ENCODE measurements at regions not wholly inside any gene's neighbourhood (a gene's known extent, or its start where the extent isn't known, plus 50 kb on each side); places are given as distances from the start of the nearest gene placed in this dataset.

DNA sequence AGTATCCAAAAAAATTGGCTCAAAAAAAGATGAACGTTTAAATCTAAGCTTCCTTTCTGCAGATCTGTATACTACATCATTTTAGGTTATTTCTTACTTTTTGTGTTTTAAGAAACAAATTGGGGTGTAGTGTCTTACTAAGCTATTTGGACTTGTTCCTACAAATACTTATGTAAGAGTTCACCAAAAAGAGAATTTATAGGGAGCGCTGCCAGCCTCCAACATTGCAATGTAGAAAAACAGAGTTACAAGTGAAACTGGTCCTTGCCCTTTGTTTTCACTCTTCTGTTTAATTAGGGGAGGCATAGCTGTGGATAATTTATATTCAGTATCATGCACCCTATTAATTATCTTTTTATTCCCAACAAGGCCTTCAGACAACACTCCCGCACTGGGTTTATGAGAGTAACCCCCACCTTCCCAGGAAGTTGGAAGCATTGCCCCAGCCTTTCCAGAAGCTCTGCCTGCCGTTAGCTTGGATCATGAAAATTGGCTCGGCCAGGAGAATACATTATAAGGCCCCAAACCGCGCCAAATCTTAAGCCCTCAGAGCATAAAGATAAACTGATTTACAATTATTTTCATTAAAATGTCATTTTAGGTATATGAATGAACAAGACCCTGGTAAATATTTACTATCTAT lies 261.8 kb upstream of the KLF6 start:
- WGBS, 2 donors = 68 to 80% methylated on average over 7 of the region's 7 CpGs
- no peaks in the 10 kb centered on the region for H3K27me3 ChIP-seq
- no peaks in the 10 kb centered on the region for H3K36me3 ChIP-seq
- ATAC-seq (no peak), FAIRE-seq (no peak), DNase-seq (no peak)
- H3K27ac ChIP-seq = no peak overlapping the region
- H3K4me3 ChIP-seq = no peak overlapping the region
- H3K4me1 ChIP-seq = no peaks in the 10 kb centered on the region
- intact Hi-C loops (cut with DNase I) = no loop called here
- no peaks in the 10 kb centered on the region for H3K9me3 ChIP-seq
- TF ChIP-seq, protein P1, sequence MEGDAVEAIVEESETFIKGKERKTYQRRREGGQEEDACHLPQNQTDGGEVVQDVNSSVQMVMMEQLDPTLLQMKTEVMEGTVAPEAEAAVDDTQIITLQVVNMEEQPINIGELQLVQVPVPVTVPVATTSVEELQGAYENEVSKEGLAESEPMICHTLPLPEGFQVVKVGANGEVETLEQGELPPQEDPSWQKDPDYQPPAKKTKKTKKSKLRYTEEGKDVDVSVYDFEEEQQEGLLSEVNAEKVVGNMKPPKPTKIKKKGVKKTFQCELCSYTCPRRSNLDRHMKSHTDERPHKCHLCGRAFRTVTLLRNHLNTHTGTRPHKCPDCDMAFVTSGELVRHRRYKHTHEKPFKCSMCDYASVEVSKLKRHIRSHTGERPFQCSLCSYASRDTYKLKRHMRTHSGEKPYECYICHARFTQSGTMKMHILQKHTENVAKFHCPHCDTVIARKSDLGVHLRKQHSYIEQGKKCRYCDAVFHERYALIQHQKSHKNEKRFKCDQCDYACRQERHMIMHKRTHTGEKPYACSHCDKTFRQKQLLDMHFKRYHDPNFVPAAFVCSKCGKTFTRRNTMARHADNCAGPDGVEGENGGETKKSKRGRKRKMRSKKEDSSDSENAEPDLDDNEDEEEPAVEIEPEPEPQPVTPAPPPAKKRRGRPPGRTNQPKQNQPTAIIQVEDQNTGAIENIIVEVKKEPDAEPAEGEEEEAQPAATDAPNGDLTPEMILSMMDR (IDR thresholded peaks at IDR 0.05) = no peak

DNA sequence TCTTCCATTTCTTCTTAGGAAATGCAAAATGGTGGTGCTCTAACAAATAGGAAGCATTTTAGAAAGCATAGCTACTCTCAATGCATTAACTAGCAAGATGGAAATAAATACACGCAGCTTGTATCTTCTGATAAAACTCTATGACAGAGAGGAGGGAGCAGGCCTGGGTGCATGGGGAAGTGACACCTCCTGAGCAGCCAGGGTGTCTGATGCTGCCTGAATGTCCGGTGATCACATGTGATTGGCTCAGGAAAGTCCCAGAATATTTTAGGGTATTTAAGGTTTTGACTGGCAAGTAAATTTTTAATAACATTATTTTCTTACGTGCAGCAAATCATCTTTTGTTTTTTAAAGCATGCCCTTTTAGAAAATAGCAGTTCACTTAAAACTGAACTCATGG lies 261.0 kb upstream of the KLF6 start:
- Histone ChIP-seq H3K4me3 (no peak overlapping the region), H3K36me3 (no peaks in the 10 kb centered on the region), H3K27me3 (no peaks in the 10 kb centered on the region), H3K4me1 (no peaks in the 10 kb centered on the region), H3K27ac (no peak overlapping the region), H3K9me3 (no peaks in the 10 kb centered on the region)
- TF ChIP-seq, protein P1 (IDR thresholded peaks at IDR 0.05) = no peak
- FAIRE-seq (no peak), DNase-seq (no peak), ATAC-seq (no peak)
- 70 to 87% methylated on average over 3 of the region's 3 CpGs for WGBS, 2 donors
- intact Hi-C loops (cut with DNase I) = no loop called here

DNA sequence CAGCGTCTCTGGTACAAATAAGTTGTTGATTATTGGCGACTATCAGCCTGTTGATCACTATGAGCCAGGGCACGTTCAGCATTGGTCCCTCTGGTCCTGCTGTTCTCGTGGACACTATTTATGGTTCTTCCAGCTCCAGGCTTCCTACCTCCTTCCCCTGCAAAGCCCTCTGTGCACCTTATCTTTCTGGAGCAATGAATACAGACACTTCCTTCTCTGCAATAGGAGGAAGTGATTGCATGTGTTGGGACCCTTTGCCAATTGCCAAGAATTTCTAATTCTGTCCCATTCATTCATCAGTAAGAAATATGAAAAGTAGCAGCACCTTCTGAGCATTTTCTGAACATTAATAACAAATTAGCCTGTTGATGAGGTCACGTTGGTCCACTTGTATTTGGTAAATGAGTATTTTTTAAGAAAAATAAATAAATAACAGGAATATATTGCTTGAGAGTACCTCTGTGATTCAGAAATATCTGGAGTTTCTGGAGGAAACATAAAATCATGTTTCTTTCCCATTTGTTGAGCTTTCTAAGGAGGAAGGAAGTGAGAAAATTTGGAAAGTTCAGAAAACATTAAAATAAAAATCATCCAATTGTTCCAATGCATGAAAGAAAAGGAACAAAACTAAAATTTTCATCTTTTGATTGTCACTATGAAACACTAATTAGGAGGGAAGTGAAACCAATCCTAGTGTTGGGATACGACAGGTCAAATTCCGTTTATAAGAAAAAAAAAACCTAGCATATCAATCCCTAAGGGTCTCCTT lies 259.1 kb upstream of the KLF6 start:
- WGBS, 2 donors = 49 to 72% methylated on average over 7 of the region's 7 CpGs
- FAIRE-seq (no peak), DNase-seq (no peak), ATAC-seq (no peak)
- no peaks in the 10 kb centered on the region for H3K9me3 ChIP-seq
- TF ChIP-seq, protein P1 (IDR thresholded peaks at IDR 0.05) = no peak
- H3K4me1 ChIP-seq = no peaks in the 10 kb centered on the region
- no peaks in the 10 kb centered on the region for H3K36me3 ChIP-seq
- no peak overlapping the region for H3K4me3 ChIP-seq
- intact Hi-C loops (cut with DNase I) = no loop called here
- no peak overlapping the region for H3K27ac ChIP-seq
- no peaks in the 10 kb centered on the region for H3K27me3 ChIP-seq

DNA sequence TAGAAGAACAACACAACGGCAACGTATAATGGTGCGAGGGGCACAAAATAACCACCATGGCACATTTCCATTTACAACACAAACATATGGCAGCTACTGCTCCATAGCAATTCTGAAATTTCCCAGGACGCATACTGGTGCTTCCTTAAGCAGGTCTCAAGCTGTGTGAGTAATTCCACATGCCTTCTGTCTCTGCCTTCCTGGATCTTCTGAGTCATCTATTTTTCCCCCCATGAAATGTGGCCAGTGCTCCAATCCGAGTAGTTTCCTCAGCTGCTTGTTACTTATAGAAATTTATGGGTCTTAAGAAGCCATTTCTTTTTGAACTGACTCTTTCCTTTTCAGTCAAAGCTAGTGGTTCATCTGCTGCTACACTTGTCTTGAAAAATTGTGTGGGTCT lies 256.6 kb upstream of the KLF6 start:
- Histone ChIP-seq H3K4me3 (no peak overlapping the region), H3K4me1 (no peaks in the 10 kb centered on the region), H3K27ac (no peak overlapping the region), H3K9me3 (no peaks in the 10 kb centered on the region), H3K36me3 (no peaks in the 10 kb centered on the region), H3K27me3 (no peaks in the 10 kb centered on the region)
- TF ChIP-seq, protein P1 (IDR thresholded peaks at IDR 0.05) = no peak
- 83 to 89% methylated on average over 5 of the region's 5 CpGs for WGBS, 2 donors
- FAIRE-seq = no peak
- intact Hi-C loops (cut with DNase I) = no loop called here
- no peak for DNase-seq
- ATAC-seq = no peak

DNA sequence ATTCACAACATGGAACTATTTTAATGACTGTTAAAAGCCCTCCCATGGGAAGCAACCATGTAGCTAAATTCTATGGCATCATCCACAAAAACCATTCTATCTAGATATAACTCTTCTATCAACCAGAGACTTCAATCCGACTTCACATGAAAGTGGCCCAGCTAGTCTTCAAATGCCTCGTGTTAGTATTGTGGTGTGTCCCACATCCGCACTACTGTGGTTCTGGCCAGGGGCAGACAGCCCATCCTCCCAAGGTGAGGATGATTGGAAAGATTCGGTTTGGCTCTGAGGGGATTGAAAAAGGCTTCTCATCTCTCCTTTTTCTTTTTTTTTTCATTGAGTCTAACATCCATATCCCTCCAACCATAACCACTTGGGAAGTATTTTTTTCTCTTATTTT lies 253.0 kb upstream of the KLF6 start:
- Histone ChIP-seq H3K27ac (no peak overlapping the region), H3K9me3 (no peaks in the 10 kb centered on the region), H3K4me1 (no peaks in the 10 kb centered on the region), H3K4me3 (no peak overlapping the region), H3K36me3 (no peaks in the 10 kb centered on the region), H3K27me3 (no peaks in the 10 kb centered on the region)
- intact Hi-C loops (cut with DNase I) = no loop called here
- no peak for ATAC-seq
- TF ChIP-seq, protein P1 (IDR thresholded peaks at IDR 0.05) = no peak
- FAIRE-seq = no peak
- no peak for DNase-seq
- 75 to 80% methylated on average over 4 of the region's 4 CpGs for WGBS, 2 donors

Measured in pancreas (tissue), 10 donors.